GM18519 (cell line): ENCODE measurements at regions not wholly inside any gene's neighbourhood (a gene's known extent, or its start where the extent isn't known, plus 50 kb on each side); places are given as distances from the start of the nearest gene placed in this dataset.
"Not testable (repeated sequence)": the region's sequence is repeated elsewhere in the genome, so short reads cannot be mapped to it uniquely, and the experiment has no call there.

Experiments
- ATAC-seq: cut with Tn5 transposase; IDR thresholded peaks from one replicate; pipeline ENCODE4 v1.9.1; 2021; ENCODE audit warnings: mild to moderate bottlenecking, moderate library complexity; ENCODE audit not compliant: unreplicated experiment, low FRiP score

GRCh38 chr15:36130641-36131310, 448.6 kb upstream of the CDIN1 start:
- ATAC-seq, result no peak

GRCh38 chr15:36133742-36134141, 445.7 kb upstream of the CDIN1 start:
- no peak for ATAC-seq

GRCh38 chr15:36136049-36136448, 443.4 kb upstream of the CDIN1 start:
- no peak for ATAC-seq

GRCh38 chr15:36152936-36153335, 426.5 kb upstream of the CDIN1 start:
- no peak for ATAC-seq

GRCh38 chr15:36156879-36157427, 422.5 kb upstream of the CDIN1 start:
- ATAC-seq, result no peak

- no peak for ATAC-seq
These were observed 419.1 kb upstream of the CDIN1 start for GRCh38 chr15:36160351-36160750.

- no peak for ATAC-seq
These were observed 418.3 kb upstream of the CDIN1 start for GRCh38 chr15:36161108-36161507.

GRCh38 chr15:36161771-36162212, 417.6 kb upstream of the CDIN1 start:
- ATAC-seq, result no peak

- ATAC-seq, result not testable (repeated sequence)
These were observed 415.4 kb upstream of the CDIN1 start for GRCh38 chr15:36163983-36164382.

- ATAC-seq, result no peak
These were observed 406.5 kb upstream of the CDIN1 start for GRCh38 chr15:36172955-36173354.

- ATAC-seq, result no peak
These were observed 404.2 kb upstream of the CDIN1 start for GRCh38 chr15:36175186-36175740.

- no peak for ATAC-seq
These were observed 403.6 kb upstream of the CDIN1 start for GRCh38 chr15:36175741-36176291.

- no peak for ATAC-seq
These were observed 401.7 kb upstream of the CDIN1 start for GRCh38 chr15:36177590-36178302.

- ATAC-seq, result no peak
These were observed 401.2 kb upstream of the CDIN1 start for GRCh38 chr15:36178303-36178633.

GRCh38 chr15:36183201-36183600, 396.2 kb upstream of the CDIN1 start:
- ATAC-seq, result no peak

- ATAC-seq, result no peak
These were observed 394.0 kb upstream of the CDIN1 start for GRCh38 chr15:36185438-36185837.

GRCh38 chr15:36185845-36186244, 393.6 kb upstream of the CDIN1 start:
- no peak for ATAC-seq

- ATAC-seq, result no peak
These were observed 393.1 kb upstream of the CDIN1 start for GRCh38 chr15:36186376-36186775.

- no peak for ATAC-seq
These were observed 388.0 kb upstream of the CDIN1 start for GRCh38 chr15:36191459-36191858.

- ATAC-seq, result not testable (repeated sequence)
These were observed 383.9 kb upstream of the CDIN1 start for GRCh38 chr15:36195361-36196007.
